ENCODE measurements at regions not wholly inside any gene's neighbourhood (a gene's known extent, or its start where the extent isn't known, plus 50 kb on each side); places are given as distances from the start of the nearest gene placed in this dataset.

- no peak for ATAC-seq
- DNase-seq (ENCODE audit: missing footprints): no peak
- intact Hi-C loops (cut with DNase I): no loop called here
Observed at GRCh38 chr7:136677471-136678365, 190.7 kb upstream of the CHRM2 start.

- DNase-seq (ENCODE audit: missing footprints): no peak
- no peak for ATAC-seq
- intact Hi-C loops (cut with DNase I): no loop called here
Observed at GRCh38 chr7:136667584-136667983, 200.9 kb upstream of the CHRM2 start.

- DNase-seq (ENCODE audit: missing footprints) (no peak), ATAC-seq (no peak)
- intact Hi-C loops (cut with DNase I): no loop called here
Observed at GRCh38 chr7:136665878-136666509, 202.5 kb upstream of the CHRM2 start.

GRCh38 chr7:136664537-136664936 lies 203.9 kb upstream of the CHRM2 start:
- intact Hi-C loops (cut with DNase I): no loop called here
- no peak for ATAC-seq
- DNase-seq (ENCODE audit: missing footprints): no peak

GRCh38 chr7:136657482-136657921 lies 210.9 kb upstream of the CHRM2 start:
- ATAC-seq (no peak), DNase-seq (ENCODE audit: missing footprints) (no peak)
- intact Hi-C loops (cut with DNase I): no loop called here

- intact Hi-C loops (cut with DNase I): no loop called here
- no peak for DNase-seq (ENCODE audit: missing footprints)
- ATAC-seq: no peak
Observed at GRCh38 chr7:136656516-136656915, 211.9 kb upstream of the CHRM2 start.

- no peak for ATAC-seq
- intact Hi-C loops (cut with DNase I): no loop called here
Observed at GRCh38 chr7:136655414-136655813, 213.0 kb upstream of the CHRM2 start.

GRCh38 chr7:136654406-136654805 lies 214.0 kb upstream of the CHRM2 start:
- DNase-seq (ENCODE audit: missing footprints): no peak
- ATAC-seq: no peak
- intact Hi-C loops (cut with DNase I): no loop called here

More at GRCh38 chr7:136655414-136655813, 213.0 kb upstream of the CHRM2 start:
- DNase-seq (ENCODE audit: missing footprints): no peak

- intact Hi-C loops (cut with DNase I): no loop called here
- no peak for DNase-seq (ENCODE audit: missing footprints)
- ATAC-seq: no peak
Observed at GRCh38 chr7:136652635-136653370, 215.6 kb upstream of the CHRM2 start.

- ATAC-seq (no peak), DNase-seq (ENCODE audit: missing footprints) (no peak)
- intact Hi-C loops (cut with DNase I): no loop called here
Observed at GRCh38 chr7:136640977-136641376, 227.5 kb upstream of the CHRM2 start.

- intact Hi-C loops (cut with DNase I): no loop called here
- ATAC-seq (no peak), DNase-seq (ENCODE audit: missing footprints) (no peak)
Observed at GRCh38 chr7:136637813-136638212, 230.6 kb upstream of the CHRM2 start.

GRCh38 chr7:136635751-136636150 lies 232.7 kb upstream of the CHRM2 start:
- ATAC-seq: no peak
- intact Hi-C loops (cut with DNase I): no loop called here
- DNase-seq (ENCODE audit: missing footprints): no peak

- ATAC-seq (no peak), DNase-seq (ENCODE audit: missing footprints) (no peak)
- intact Hi-C loops (cut with DNase I): no loop called here
Observed at GRCh38 chr7:136618818-136619217, 249.6 kb upstream of the CHRM2 start.

- ATAC-seq (no peak), DNase-seq (ENCODE audit: missing footprints) (no peak)
- intact Hi-C loops (cut with DNase I): no loop called here
Observed at GRCh38 chr7:136617176-136617575, 251.3 kb upstream of the CHRM2 start.

- ATAC-seq: no peak
- intact Hi-C loops (cut with DNase I): no loop called here
- DNase-seq (ENCODE audit: missing footprints): no peak
Observed at GRCh38 chr7:136605532-136606329, 262.7 kb upstream of the CHRM2 start.

- intact Hi-C loops (cut with DNase I): no loop called here
- ATAC-seq (no peak), DNase-seq (ENCODE audit: missing footprints) (no peak)
Observed at GRCh38 chr7:136601772-136602171, 266.7 kb upstream of the CHRM2 start.

- ATAC-seq (no peak), DNase-seq (ENCODE audit: missing footprints) (no peak)
- intact Hi-C loops (cut with DNase I): no loop called here
Observed at GRCh38 chr7:136600475-136600874, 268.0 kb upstream of the CHRM2 start.

GRCh38 chr7:136594739-136595144 lies 273.7 kb upstream of the CHRM2 start:
- intact Hi-C loops (cut with DNase I): no loop called here
- ATAC-seq (no peak), DNase-seq (ENCODE audit: missing footprints) (no peak)

GRCh38 chr7:136588216-136588615 lies 280.2 kb upstream of the CHRM2 start:
- intact Hi-C loops (cut with DNase I): no loop called here
- DNase-seq (ENCODE audit: missing footprints): no peak

More at GRCh38 chr7:136588216-136588615, 280.2 kb upstream of the CHRM2 start:
- ATAC-seq: no peak
